Nephron (organoid): ENCODE measurements at regions not wholly inside any gene's neighbourhood (a gene's known extent, or its start where the extent isn't known, plus 50 kb on each side); places are given as distances from the start of the nearest gene placed in this dataset.

Source experiments
- H3K27ac Mint-ChIP-seq, 3 experiments: 2 replicates each; pipeline ENCODE4 v1.8.0; 2020; ENCODE audit warnings: mixed read lengths in 3 of 3, mild to moderate bottlenecking in 2 of 3, moderate library complexity in 1 of 3
- H3K27me3 Mint-ChIP-seq: 2 replicates; pipeline ENCODE4 v1.8.0; 2021; ENCODE audit warnings: low read depth, mild to moderate bottlenecking, moderate library complexity, mixed read lengths
- H3K36me3 Mint-ChIP-seq: 2 replicates; pipeline ENCODE4 v1.8.0; 2020; ENCODE audit warnings: low read depth, mixed read lengths
- H3K4me1 Mint-ChIP-seq: 2 replicates; pipeline ENCODE4 v1.8.0; 2020; ENCODE audit warnings: mixed read lengths
- H3K4me3 Mint-ChIP-seq, 3 experiments: 2 replicates each; pipeline ENCODE4 v1.8.0; 2020; ENCODE audit warnings: mild to moderate bottlenecking in 3 of 3, mixed read lengths in 3 of 3, moderate library complexity in 2 of 3
- H3K9me3 Mint-ChIP-seq: 2 replicates; pipeline ENCODE4 v1.8.0; 2020; ENCODE audit warnings: mixed read lengths
- TF ChIP-seq, protein P1 (sequence below), 3 experiments: fragments of 200-600 bp; sonication (generic); IDR thresholded peaks; one replicate each; pipeline ENCODE4 v1.5.0; 2021; ENCODE audit warnings: antibody characterized with exemption in 3 of 3; ENCODE audit not compliant: unreplicated experiment in 3 of 3

DNA sequence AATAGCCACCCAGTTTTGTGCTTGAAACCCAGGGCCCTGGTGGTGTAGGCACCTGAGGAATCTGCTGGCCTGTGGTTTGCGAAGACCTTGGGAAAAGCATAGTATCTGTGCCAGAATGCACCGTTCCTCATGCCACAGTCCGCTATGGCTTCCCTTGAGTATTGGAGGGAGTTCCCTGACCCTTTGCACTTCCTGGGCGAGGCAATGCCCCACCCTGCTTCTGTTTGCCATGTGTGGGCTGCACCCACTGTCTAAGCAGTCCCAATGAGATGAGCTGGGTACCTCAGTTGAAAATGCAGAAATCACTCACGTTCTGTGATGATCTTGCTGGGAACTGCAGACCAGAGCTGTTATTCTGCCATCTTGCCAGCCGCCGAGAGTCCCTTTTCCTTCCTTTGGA lies 483.5 kb downstream of the AGTPBP1 start:
- Mint-ChIP-seq H3K27me3 (no peaks in the 10 kb centered on the region), H3K27ac (peak overlapping the region in 1 of 3 experiments; percentile 64), H3K4me1 (peaks cover 37% of the 10 kb centered on the region), H3K9me3 (peaks cover 22% of the 10 kb centered on the region), H3K36me3 (peaks cover 7% of the 10 kb centered on the region), H3K4me3 (no peak overlapping the region)
- TF ChIP-seq, protein P1, sequence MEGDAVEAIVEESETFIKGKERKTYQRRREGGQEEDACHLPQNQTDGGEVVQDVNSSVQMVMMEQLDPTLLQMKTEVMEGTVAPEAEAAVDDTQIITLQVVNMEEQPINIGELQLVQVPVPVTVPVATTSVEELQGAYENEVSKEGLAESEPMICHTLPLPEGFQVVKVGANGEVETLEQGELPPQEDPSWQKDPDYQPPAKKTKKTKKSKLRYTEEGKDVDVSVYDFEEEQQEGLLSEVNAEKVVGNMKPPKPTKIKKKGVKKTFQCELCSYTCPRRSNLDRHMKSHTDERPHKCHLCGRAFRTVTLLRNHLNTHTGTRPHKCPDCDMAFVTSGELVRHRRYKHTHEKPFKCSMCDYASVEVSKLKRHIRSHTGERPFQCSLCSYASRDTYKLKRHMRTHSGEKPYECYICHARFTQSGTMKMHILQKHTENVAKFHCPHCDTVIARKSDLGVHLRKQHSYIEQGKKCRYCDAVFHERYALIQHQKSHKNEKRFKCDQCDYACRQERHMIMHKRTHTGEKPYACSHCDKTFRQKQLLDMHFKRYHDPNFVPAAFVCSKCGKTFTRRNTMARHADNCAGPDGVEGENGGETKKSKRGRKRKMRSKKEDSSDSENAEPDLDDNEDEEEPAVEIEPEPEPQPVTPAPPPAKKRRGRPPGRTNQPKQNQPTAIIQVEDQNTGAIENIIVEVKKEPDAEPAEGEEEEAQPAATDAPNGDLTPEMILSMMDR (IDR thresholded peaks at IDR 0.05; ENCODE audit: unreplicated experiment in 3 of 3): no peak

DNA sequence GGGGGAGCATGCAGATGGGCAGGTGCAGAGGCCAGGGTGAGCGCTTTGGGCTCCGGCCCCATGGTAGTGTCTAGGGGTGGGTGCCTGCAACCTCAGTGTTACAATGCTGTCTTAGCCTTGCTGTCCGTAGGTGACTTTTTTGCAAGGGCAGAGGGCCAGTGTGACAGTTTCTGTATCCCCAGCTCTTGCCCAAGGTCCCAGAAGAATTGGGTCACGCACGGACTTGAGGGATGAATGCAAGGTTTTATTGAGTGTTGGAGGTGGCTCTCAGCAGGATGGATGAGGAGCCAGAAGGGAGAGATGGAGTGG lies 492.5 kb downstream of the AGTPBP1 start:
- H3K4me3 Mint-ChIP-seq: no peak overlapping the region
- H3K36me3 Mint-ChIP-seq: no peaks in the 10 kb centered on the region
- no peaks in the 10 kb centered on the region for H3K4me1 Mint-ChIP-seq
- H3K9me3 Mint-ChIP-seq: peaks cover 4% of the 10 kb centered on the region
- TF ChIP-seq, protein P1 (IDR thresholded peaks at IDR 0.05; ENCODE audit: unreplicated experiment in 3 of 3): no peak
- no peaks in the 10 kb centered on the region for H3K27me3 Mint-ChIP-seq
- no peak overlapping the region for H3K27ac Mint-ChIP-seq

DNA sequence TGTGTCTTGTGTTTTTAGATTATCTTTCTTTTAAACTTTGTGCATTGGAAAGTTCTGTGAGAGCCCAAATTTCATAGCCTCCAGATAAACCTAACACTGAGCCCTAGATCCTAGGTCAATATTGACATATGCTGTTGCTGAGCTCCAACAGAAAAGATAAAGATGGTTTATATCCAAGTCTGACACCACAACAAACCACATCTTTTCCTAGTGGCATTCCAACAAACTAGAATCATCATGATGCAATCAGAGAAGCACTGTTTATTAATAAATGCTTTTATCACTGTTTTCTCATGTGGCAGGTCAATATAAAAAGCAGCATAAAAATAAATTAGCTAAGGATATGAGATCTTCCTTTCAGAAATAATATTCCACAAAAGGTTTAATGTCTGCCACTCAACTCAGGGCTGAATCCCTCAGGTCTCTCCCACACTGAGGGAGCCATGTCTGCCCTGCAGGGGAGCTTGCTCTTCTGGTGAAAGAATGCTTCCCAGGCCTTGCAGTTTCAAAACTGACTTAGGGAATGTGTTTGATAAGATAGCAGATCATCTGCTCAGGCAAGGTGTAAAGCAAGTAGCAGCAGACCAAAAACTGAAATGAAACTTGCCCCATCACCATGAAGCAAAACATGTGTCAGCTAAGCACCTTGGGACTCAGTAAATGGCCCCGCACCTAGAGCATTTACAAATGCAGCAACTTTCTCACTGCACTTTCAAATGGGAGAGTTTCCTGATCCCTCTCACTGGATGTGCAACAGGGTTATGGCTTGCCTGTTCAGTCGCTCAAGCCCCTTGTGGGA lies 493.0 kb downstream of the AGTPBP1 start:
- Mint-ChIP-seq H3K4me3 (no peak overlapping the region), H3K4me1 (no peaks in the 10 kb centered on the region), H3K27me3 (no peaks in the 10 kb centered on the region), H3K36me3 (no peaks in the 10 kb centered on the region), H3K27ac (peak overlapping the region in 2 of 3 experiments; percentile 7 to 10), H3K9me3 (peaks cover 4% of the 10 kb centered on the region)
- TF ChIP-seq, protein P1 (IDR thresholded peaks at IDR 0.05; ENCODE audit: unreplicated experiment in 3 of 3): no peak

DNA sequence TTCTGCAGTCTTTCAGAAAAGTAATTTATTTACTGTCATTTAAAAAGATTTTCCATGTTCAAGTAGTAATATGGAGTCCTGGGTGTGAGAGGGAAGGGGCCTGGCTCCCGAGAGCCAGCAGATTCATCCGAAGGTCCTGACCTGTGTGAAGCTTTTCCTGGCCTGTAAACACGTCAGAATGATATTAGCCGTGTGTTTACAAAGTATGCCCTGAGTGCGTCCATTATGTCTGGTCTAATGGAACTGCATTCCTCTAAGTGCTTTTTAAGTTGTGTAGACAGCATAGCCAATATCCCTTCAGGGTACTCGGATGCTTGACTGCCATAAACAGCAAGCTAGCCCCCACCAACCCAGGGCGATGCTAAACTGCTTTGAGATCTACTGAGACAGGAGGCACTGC lies 495.2 kb downstream of the AGTPBP1 start:
- no peaks in the 10 kb centered on the region for H3K4me1 Mint-ChIP-seq
- TF ChIP-seq, protein P1 (IDR thresholded peaks at IDR 0.05; ENCODE audit: unreplicated experiment in 3 of 3): no peak
- peak overlapping the region in 1 of 3 experiments; percentile 46 for H3K27ac Mint-ChIP-seq
- no peaks in the 10 kb centered on the region for H3K36me3 Mint-ChIP-seq
- no peak overlapping the region for H3K4me3 Mint-ChIP-seq
- no peaks in the 10 kb centered on the region for H3K27me3 Mint-ChIP-seq
- H3K9me3 Mint-ChIP-seq: peaks cover under 1% of the 10 kb centered on the region

DNA sequence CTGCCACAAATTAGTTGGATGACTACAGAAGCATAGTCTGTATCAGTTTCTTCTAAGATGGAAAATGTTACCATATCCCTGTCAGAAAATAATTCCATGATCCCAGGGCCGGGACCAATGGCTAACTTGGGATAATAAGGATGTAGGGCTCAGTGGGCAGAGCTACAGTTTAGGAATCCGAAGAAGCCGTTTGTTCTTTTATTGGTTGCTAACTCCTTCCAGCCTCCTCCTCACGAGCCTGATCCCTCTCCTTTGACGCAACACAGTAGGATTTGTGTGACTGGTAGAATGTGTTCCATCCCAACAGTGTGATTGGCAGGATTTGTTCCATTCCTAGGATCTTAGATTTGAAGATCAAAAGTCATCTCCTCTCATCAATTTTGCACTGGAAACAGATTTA lies 496.9 kb downstream of the AGTPBP1 start:
- Mint-ChIP-seq H3K4me1 (no peaks in the 10 kb centered on the region), H3K4me3 (no peak overlapping the region), H3K27me3 (no peaks in the 10 kb centered on the region), H3K9me3 (no peaks in the 10 kb centered on the region), H3K27ac (peak overlapping the region in 1 of 3 experiments; percentile 88), H3K36me3 (peaks cover 4% of the 10 kb centered on the region)
- TF ChIP-seq, protein P1 (IDR thresholded peaks at IDR 0.05; ENCODE audit: unreplicated experiment in 3 of 3): no peak

DNA sequence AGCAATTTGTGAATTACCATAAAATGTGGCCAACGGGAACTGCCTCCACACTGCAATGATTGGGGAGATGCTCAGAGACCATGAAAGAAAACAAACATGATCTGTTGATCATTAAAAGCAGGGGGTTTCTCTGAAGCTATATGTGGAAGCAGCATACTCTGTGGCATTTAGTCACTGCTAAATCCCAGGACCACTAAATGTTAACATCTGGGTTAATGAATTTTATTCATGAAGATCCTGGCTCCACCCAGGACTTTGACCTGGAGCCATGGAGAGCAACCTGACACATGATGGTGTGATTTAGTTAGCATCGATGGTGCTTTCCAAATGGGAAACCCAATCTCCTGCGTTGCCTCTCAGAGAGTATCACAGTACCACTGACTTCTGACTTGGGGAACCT lies 497.8 kb downstream of the AGTPBP1 start:
- no peak overlapping the region for H3K4me3 Mint-ChIP-seq
- H3K4me1 Mint-ChIP-seq: no peaks in the 10 kb centered on the region
- H3K27ac Mint-ChIP-seq: peak overlapping the region in 1 of 3 experiments; percentile 88
- H3K9me3 Mint-ChIP-seq: peaks cover 8% of the 10 kb centered on the region
- H3K36me3 Mint-ChIP-seq: peaks cover 4% of the 10 kb centered on the region
- H3K27me3 Mint-ChIP-seq: no peaks in the 10 kb centered on the region
- TF ChIP-seq, protein P1 (IDR thresholded peaks at IDR 0.05; ENCODE audit: unreplicated experiment in 3 of 3): no peak
